ENCODE measurements at regions not wholly inside any gene's neighbourhood (a gene's known extent, or its start where the extent isn't known, plus 50 kb on each side); places are given as distances from the start of the nearest gene placed in this dataset.

DNA sequence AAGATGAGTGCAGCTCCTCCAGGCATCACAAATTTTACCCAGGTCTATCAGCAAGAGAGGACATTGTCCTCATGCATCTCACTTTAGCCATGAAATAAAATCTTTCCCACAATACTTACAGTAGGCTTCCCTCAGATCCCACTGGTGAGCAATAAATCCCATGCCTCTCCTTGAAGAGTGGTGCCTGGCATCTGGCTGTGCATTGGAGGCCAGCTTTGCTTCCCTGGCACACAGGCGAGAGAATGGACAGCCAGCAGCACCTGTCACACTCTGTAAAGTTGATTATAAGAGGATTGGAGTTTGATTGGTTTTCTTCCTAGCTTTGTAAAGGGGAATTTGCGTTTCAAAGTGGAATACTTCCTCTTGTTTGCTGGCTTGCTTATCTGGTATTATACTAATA is 1153.9 kb downstream of the AACS start:
- H3K27me3 ChIP-seq (ENCODE audit: control insufficient read depth in 2 of 2, insufficient read depth in 2 of 2, low read length in 2 of 2) = no peaks in the 10 kb centered on the region
- H3K4me1 ChIP-seq (ENCODE audit: control insufficient read depth, extremely low read depth, insufficient read depth, low read length) = no peaks in the 10 kb centered on the region
- no peak overlapping the region for H3K4me3 ChIP-seq (replicated peaks in 1 of 3; ENCODE audit: insufficient read depth in 1 of 3, low read depth in 1 of 3, low read length in 3 of 3)
- ChIA-PET POLR2A (no interaction called here), CTCF (no interaction called here)
- no peak overlapping the region for H3K4me2 ChIP-seq (ENCODE audit: insufficient read depth, low read length)
- H3K79me2 ChIP-seq (ENCODE audit: control insufficient read depth, insufficient read depth, low read length) = no peaks in the 10 kb centered on the region
- FAIRE-seq (no peak), DNase-seq (ENCODE audit: low read depth, low spot score) (no peak)
- no peaks in the 10 kb centered on the region for H3K9me1 ChIP-seq (replicated peaks; ENCODE audit: control insufficient read depth, extremely low read depth, insufficient read depth, low read length)
- no peak overlapping the region for H3K27ac ChIP-seq (ENCODE audit: insufficient read depth, low read depth, low read length)
- no peak overlapping the region for H3K9ac ChIP-seq (replicated peaks; ENCODE audit: extremely low read depth, insufficient read depth, low read length)
- intact Hi-C loops (cut with micrococcal nuclease) = no loop called here
- dilution Hi-C loops (cut with MboI; ENCODE audit: extremely low pct_ligation_motif_present, low sequenced_read_pairs) = no loop called here
- peaks cover 6% of the 10 kb centered on the region for H3K9me3 ChIP-seq (replicated peaks; ENCODE audit: control insufficient read depth, insufficient read depth, low read length)
- H2AFZ ChIP-seq (ENCODE audit: low read depth, low read length) = no peak overlapping the region
- H3K36me3 ChIP-seq (ENCODE audit: control insufficient read depth in 2 of 2, extremely low read depth in 1 of 2, insufficient read depth in 2 of 2, low read length in 2 of 2) = no peaks in the 10 kb centered on the region
- no TSS peak for BruUV-seq (replicated peaks)
- H4K20me1 ChIP-seq (replicated peaks; ENCODE audit: control insufficient read depth, extremely low read depth, insufficient read depth, low read length) = no peaks in the 10 kb centered on the region
- TF ChIP-seq POLR2A (IDR thresholded peaks at IDR 0.05; ENCODE audit: low read depth, low read length) (no peak), MYC (IDR thresholded peaks at IDR 0.05; ENCODE audit: low read depth, low read length) (no peak), GATA2 (IDR thresholded peaks at IDR 0.05; ENCODE audit: insufficient read depth, insufficient read length, low read depth, low read length) (no peak), JUN (IDR thresholded peaks at IDR 0.05; ENCODE audit: borderline replicate concordance, insufficient read depth, insufficient read length, low read depth) (no peak), EZH2 (IDR thresholded peaks at IDR 0.05; ENCODE audit: borderline replicate concordance, low read depth, low read length, severe bottlenecking) (no peak), FOS (IDR thresholded peaks at IDR 0.05; ENCODE audit: borderline replicate concordance, insufficient read depth, low read length) (no peak), POLR2AphosphoS5 (IDR thresholded peaks at IDR 0.05; ENCODE audit: insufficient read depth, low read depth, low read length) (no peak)
- TF ChIP-seq, protein P1, sequence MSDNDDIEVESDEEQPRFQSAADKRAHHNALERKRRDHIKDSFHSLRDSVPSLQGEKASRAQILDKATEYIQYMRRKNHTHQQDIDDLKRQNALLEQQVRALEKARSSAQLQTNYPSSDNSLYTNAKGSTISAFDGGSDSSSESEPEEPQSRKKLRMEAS (IDR thresholded peaks at IDR 0.05; ENCODE audit: insufficient read depth, insufficient read length) = no peak
- TF ChIP-seq, protein P2, sequence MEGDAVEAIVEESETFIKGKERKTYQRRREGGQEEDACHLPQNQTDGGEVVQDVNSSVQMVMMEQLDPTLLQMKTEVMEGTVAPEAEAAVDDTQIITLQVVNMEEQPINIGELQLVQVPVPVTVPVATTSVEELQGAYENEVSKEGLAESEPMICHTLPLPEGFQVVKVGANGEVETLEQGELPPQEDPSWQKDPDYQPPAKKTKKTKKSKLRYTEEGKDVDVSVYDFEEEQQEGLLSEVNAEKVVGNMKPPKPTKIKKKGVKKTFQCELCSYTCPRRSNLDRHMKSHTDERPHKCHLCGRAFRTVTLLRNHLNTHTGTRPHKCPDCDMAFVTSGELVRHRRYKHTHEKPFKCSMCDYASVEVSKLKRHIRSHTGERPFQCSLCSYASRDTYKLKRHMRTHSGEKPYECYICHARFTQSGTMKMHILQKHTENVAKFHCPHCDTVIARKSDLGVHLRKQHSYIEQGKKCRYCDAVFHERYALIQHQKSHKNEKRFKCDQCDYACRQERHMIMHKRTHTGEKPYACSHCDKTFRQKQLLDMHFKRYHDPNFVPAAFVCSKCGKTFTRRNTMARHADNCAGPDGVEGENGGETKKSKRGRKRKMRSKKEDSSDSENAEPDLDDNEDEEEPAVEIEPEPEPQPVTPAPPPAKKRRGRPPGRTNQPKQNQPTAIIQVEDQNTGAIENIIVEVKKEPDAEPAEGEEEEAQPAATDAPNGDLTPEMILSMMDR (IDR thresholded peaks at IDR 0.05; ENCODE audit: extremely low read depth in 1 of 2, insufficient read depth in 1 of 2, low read depth in 1 of 2, low read length in 2 of 2) = no peak

Data from endothelial cell of umbilical vein (primary cell).